ENCODE measurements at regions not wholly inside any gene's neighbourhood (a gene's known extent, or its start where the extent isn't known, plus 50 kb on each side); places are given as distances from the start of the nearest gene placed in this dataset.

- DNase-seq: no peak
These were observed 237.9 kb upstream of the CD180 start for GRCh38 chr5:67434466-67434865.

GRCh38 chr5:67432606-67433005 is 236.0 kb upstream of the CD180 start:
- no peak for DNase-seq

- no peak for DNase-seq
These were observed 234.6 kb upstream of the CD180 start for GRCh38 chr5:67431191-67431590.

GRCh38 chr5:67427850-67428298 is 231.3 kb upstream of the CD180 start:
- DNase-seq: no peak

- DNase-seq: no peak
These were observed 230.6 kb upstream of the CD180 start for GRCh38 chr5:67426961-67427849.

- DNase-seq: no peak
These were observed 228.9 kb upstream of the CD180 start for GRCh38 chr5:67425514-67425913.

GRCh38 chr5:67417839-67418238 is 221.2 kb upstream of the CD180 start:
- no peak for DNase-seq

- no peak for DNase-seq
These were observed 220.4 kb upstream of the CD180 start for GRCh38 chr5:67416986-67417385.

- no peak for DNase-seq
These were observed 219.7 kb upstream of the CD180 start for GRCh38 chr5:67416133-67416937.

- DNase-seq: no peak
These were observed 218.1 kb upstream of the CD180 start for GRCh38 chr5:67414712-67415111.

GRCh38 chr5:67413721-67414120 is 217.1 kb upstream of the CD180 start:
- no peak for DNase-seq

GRCh38 chr5:67409126-67409777 is 212.7 kb upstream of the CD180 start:
- DNase-seq: no peak

- DNase-seq: no peak
These were observed 211.4 kb upstream of the CD180 start for GRCh38 chr5:67407979-67408378.

GRCh38 chr5:67405755-67406154 is 209.2 kb upstream of the CD180 start:
- no peak for DNase-seq

- no peak for DNase-seq
These were observed 208.4 kb upstream of the CD180 start for GRCh38 chr5:67405101-67405364.

- no peak for DNase-seq
These were observed 207.9 kb upstream of the CD180 start for GRCh38 chr5:67404256-67405100.

- no peak for DNase-seq
These were observed 205.9 kb upstream of the CD180 start for GRCh38 chr5:67402526-67402925.

GRCh38 chr5:67401172-67401571 is 204.6 kb upstream of the CD180 start:
- DNase-seq: no peak

- DNase-seq: no peak
These were observed 204.2 kb upstream of the CD180 start for GRCh38 chr5:67400752-67401151.

GRCh38 chr5:67395790-67396418 is 199.3 kb upstream of the CD180 start:
- no peak for DNase-seq

- no peak for DNase-seq
These were observed 196.6 kb upstream of the CD180 start for GRCh38 chr5:67393211-67393610.

- DNase-seq: no peak
These were observed 194.3 kb upstream of the CD180 start for GRCh38 chr5:67390935-67391334.

All from NCI-H146 (cell line).